PC-9 (cell line): ENCODE measurements at regions not wholly inside any gene's neighbourhood (a gene's known extent, or its start where the extent isn't known, plus 50 kb on each side); places are given as distances from the start of the nearest gene placed in this dataset.

Experiments
- BruUV-seq: library from RNA; stranded (reverse); fragments of 400-500 nt; replicated peaks from 2 replicates; lab custom pipeline; 2021; lab: Mats Ljungman, UMichigan
- CTCF ChIA-PET: fragments of 300-600 bp; sonication (Branson Sonifier 250); formaldehyde crosslinking; loops from one replicate; lab custom pipeline; 2022; ENCODE audit warnings: antibody characterized with exemption; lab: Charles Lee
- POLR2A ChIA-PET: fragments of 300-600 bp; sonication (Branson Sonifier 250); formaldehyde crosslinking; loops from one replicate; lab custom pipeline; 2022; ENCODE audit warnings: antibody characterized with exemption; ENCODE audit not compliant: unreplicated experiment; lab: Charles Lee
- DNase-seq, 2 experiments: peaks; one replicate each; pipeline versions ENCODE4 v3.0.0 to v3.0.0-alpha.2; 2015 to 2022; ENCODE audit warnings: mixed read lengths in 1 of 2
- H2AFZ ChIP-seq: fragments of 200-600 bp; sonication (generic); 2 replicates; pipeline ENCODE4 v1.8.1; 2017; ENCODE audit warnings: antibody characterized with exemption
- H3F3A ChIP-seq: fragments of 200-600 bp; sonication (generic); 2 replicates; pipeline ENCODE4 v1.8.1; 2017; ENCODE audit warnings: antibody characterized with exemption, mild to moderate bottlenecking, low read depth; ENCODE audit not compliant: insufficient read depth
- H3K27ac ChIP-seq: fragments of 200-600 bp; sonication (generic); 2 replicates; pipeline ENCODE4 v1.6.1; 2016; ENCODE audit warnings: mixed run types
- H3K27me3 ChIP-seq: fragments of 200-600 bp; sonication (generic); 2 replicates; pipeline ENCODE4 v1.6.1; 2016; ENCODE audit warnings: low read depth, mixed run types; ENCODE audit not compliant: insufficient read depth
- H3K36me3 ChIP-seq: fragments of 200-600 bp; sonication (generic); 2 replicates; pipeline ENCODE4 v1.6.1; 2016; ENCODE audit warnings: low read depth, mixed run types
- H3K4me1 ChIP-seq: fragments of 200-600 bp; sonication (generic); replicated peaks from 2 replicates; pipeline ENCODE4 v1.6.1; 2016; ENCODE audit warnings: mixed run types; ENCODE audit not compliant: insufficient read depth
- H3K4me2 ChIP-seq: fragments of 200-600 bp; sonication (generic); 2 replicates; pipeline ENCODE4 v1.6.1; 2017; ENCODE audit warnings: mixed run types
- H3K4me3 ChIP-seq: fragments of 200-600 bp; sonication (generic); 2 replicates; pipeline ENCODE4 v1.6.1; 2016; ENCODE audit warnings: mixed run types
- H3K79me2 ChIP-seq: fragments of 200-600 bp; sonication (generic); 2 replicates; pipeline ENCODE4 v1.6.1; 2017; ENCODE audit warnings: low read depth, mixed run types
- H3K9me2 ChIP-seq: fragments of 200-600 bp; sonication (generic); 2 replicates; pipeline ENCODE4 v1.8.1; 2017; ENCODE audit warnings: mild to moderate bottlenecking; ENCODE audit not compliant: insufficient read depth
- H3K9me3 ChIP-seq: fragments of 200-600 bp; sonication (generic); 2 replicates; pipeline ENCODE4 v1.8.1; 2016; ENCODE audit warnings: low read depth; ENCODE audit not compliant: insufficient read depth
- H4K20me1 ChIP-seq: fragments of 200-600 bp; sonication (generic); 2 replicates; pipeline ENCODE4 v1.8.1; 2017; ENCODE audit not compliant: insufficient read depth
- EZH2 ChIP-seq: fragments of 200-600 bp; sonication (generic); IDR thresholded peaks from 2 replicates; pipeline ENCODE4 v1.8.0; 2017; ENCODE audit warnings: antibody characterized with exemption, low read depth
- intact Hi-C: fragments of 100-400 bp; cut with micrococcal nuclease; formaldehyde crosslinking; loops from one replicate; pipeline ENCODE4 v1.10.0; 2022; ENCODE audit not compliant: unreplicated experiment
- TF ChIP-seq, protein P1 (sequence below): fragments of 200-600 bp; sonication (generic); conservative IDR thresholded peaks from 2 replicates; pipeline ENCODE4 v1.6.1; 2017; ENCODE audit warnings: mixed run types, antibody characterized with exemption, mild to moderate bottlenecking, moderate library complexity

DNA sequence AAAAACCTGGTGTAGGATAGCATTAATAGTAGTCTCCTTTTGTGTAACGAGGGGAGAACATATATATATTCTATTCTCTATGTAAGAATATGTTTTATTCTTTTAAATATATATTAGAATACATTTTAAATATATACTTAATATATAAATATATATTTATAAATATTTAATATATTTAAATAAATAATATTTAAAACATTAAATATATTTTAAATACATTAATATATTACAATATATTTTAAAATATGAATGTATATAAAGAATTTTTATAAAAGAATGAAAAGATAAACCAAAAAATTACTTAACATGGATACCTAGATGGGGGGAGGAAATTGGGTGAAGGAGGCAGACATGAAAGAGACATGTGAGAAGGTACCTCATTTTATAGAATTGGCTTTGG, 53.0 kb upstream of the ZNF831 start:
- H3K79me2 ChIP-seq, result no peaks in the 10 kb centered on the region
- H3K9me2 ChIP-seq, result no peaks in the 10 kb centered on the region
- H4K20me1 ChIP-seq, result no peaks in the 10 kb centered on the region
- H3K36me3 ChIP-seq, result no peaks in the 10 kb centered on the region
- no peak overlapping the region for H3K4me3 ChIP-seq
- POLR2A ChIA-PET, result no interaction called here
- H3K4me1 ChIP-seq, result no peaks in the 10 kb centered on the region
- peaks cover 70% of the 10 kb centered on the region for H3K27me3 ChIP-seq
- no TSS peak for BruUV-seq
- CTCF ChIA-PET, result interaction anchor here (0.5 kb wide), 1 partner anchor 111 kb away, joined by 5 read pairs; no protein-coding TSS in a partner anchor
- no peak for TF ChIP-seq EZH2
- TF ChIP-seq, protein P1, sequence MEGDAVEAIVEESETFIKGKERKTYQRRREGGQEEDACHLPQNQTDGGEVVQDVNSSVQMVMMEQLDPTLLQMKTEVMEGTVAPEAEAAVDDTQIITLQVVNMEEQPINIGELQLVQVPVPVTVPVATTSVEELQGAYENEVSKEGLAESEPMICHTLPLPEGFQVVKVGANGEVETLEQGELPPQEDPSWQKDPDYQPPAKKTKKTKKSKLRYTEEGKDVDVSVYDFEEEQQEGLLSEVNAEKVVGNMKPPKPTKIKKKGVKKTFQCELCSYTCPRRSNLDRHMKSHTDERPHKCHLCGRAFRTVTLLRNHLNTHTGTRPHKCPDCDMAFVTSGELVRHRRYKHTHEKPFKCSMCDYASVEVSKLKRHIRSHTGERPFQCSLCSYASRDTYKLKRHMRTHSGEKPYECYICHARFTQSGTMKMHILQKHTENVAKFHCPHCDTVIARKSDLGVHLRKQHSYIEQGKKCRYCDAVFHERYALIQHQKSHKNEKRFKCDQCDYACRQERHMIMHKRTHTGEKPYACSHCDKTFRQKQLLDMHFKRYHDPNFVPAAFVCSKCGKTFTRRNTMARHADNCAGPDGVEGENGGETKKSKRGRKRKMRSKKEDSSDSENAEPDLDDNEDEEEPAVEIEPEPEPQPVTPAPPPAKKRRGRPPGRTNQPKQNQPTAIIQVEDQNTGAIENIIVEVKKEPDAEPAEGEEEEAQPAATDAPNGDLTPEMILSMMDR, result no peak
- no peak overlapping the region for H3K27ac ChIP-seq
- no peak overlapping the region for H3K4me2 ChIP-seq
- intact Hi-C loops, result no loop called here
- no peak overlapping the region for H2AFZ ChIP-seq
- DNase-seq, result no peak
- no peaks in the 10 kb centered on the region for H3F3A ChIP-seq
- peaks cover 3% of the 10 kb centered on the region for H3K9me3 ChIP-seq

DNA sequence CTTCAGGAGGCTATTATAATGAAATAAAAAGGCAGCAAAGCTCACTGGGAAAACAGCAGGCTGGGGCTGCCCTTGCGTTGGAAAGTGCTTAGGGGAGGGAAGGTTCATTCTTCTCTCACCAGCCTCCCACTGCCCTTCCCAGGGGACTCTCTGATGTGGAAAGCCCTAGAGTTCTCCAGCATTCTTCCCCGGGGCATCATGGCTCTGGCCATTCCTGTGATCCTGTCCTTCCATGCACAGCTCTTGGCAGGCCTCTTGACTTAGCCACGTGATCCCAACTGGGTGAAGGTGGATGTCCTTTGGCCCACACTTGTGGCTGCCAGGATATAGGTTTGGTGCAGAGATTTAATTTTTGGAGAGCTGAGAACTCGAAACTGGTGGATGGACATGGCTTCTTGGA, 58.0 kb upstream of the ZNF831 start:
- POLR2A ChIA-PET, result interaction anchor here (0.6 kb wide), 1 partner anchor 312 kb away, joined by 3 read pairs; no protein-coding TSS in a partner anchor

DNA sequence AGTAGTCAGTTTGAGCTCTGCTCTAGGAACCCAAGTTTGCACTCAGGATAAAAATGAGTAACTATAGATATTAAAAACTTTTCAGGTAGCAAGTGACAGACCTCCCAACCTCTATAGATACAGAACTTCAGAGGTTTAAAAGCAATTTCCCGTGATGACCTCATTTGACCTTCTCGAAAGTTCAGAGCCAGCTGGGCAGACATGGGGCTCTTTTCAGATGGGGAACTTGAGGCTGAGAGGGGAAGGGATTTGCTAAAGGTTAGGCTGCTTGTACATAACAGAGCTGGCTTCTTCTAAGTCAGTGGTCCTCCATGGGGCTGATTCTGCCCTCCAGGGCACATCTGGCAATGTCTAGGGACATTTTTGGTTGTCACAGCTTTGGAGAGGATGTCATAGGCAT, 58.8 kb upstream of the ZNF831 start:
- no peak overlapping the region for H2AFZ ChIP-seq
- H4K20me1 ChIP-seq, result no peaks in the 10 kb centered on the region
- H3F3A ChIP-seq, result no peaks in the 10 kb centered on the region
- no peaks in the 10 kb centered on the region; the same call in 1 of the 2 replicates for H3K9me3 ChIP-seq
- no peak overlapping the region for H3K4me3 ChIP-seq
- peaks cover 86% of the 10 kb centered on the region for H3K27me3 ChIP-seq
- no peaks in the 10 kb centered on the region for H3K79me2 ChIP-seq
- POLR2A ChIA-PET, result interaction anchor here (0.6 kb wide), 1 partner anchor 313 kb away, joined by 3 read pairs; no protein-coding TSS in a partner anchor
- DNase-seq, result no peak
- TF ChIP-seq, protein P1, result no peak
- no peak for TF ChIP-seq EZH2
- no peaks in the 10 kb centered on the region for H3K4me1 ChIP-seq
- H3K4me2 ChIP-seq, result 0 out of 2 replicates have a peak overlapping the region, but pooled peaks have one; percentile 15
- H3K27ac ChIP-seq, result no peak overlapping the region
- no peaks in the 10 kb centered on the region for H3K9me2 ChIP-seq
- CTCF ChIA-PET, result no interaction called here
- intact Hi-C loops, result no loop called here
- H3K36me3 ChIP-seq, result no peaks in the 10 kb centered on the region
- BruUV-seq, result no TSS peak

More for the DNA sequence above, 58.0 kb upstream of the ZNF831 start:
- Histone ChIP-seq H3K79me2 (no peaks in the 10 kb centered on the region), H4K20me1 (no peaks in the 10 kb centered on the region), H3K36me3 (no peaks in the 10 kb centered on the region), H3K27me3 (peaks cover 80% of the 10 kb centered on the region), H3K4me1 (no peaks in the 10 kb centered on the region), H3K4me2 (0 out of 2 replicates have a peak overlapping the region, but pooled peaks have one; percentile 15), H3K9me2 (no peaks in the 10 kb centered on the region), H3K9me3 (no peaks in the 10 kb centered on the region; the same call in 1 of the 2 replicates), H2AFZ (no peak overlapping the region), H3K4me3 (no peak overlapping the region), H3K27ac (no peak overlapping the region), H3F3A (no peaks in the 10 kb centered on the region)
- DNase-seq, result no peak
- no TSS peak for BruUV-seq
- TF ChIP-seq, protein P1, result no peak
- TF ChIP-seq EZH2, result no peak
- CTCF ChIA-PET, result no interaction called here
- intact Hi-C loops, result no loop called here
